ENCODE measurements at regions not wholly inside any gene's neighbourhood (a gene's known extent, or its start where the extent isn't known, plus 50 kb on each side); places are given as distances from the start of the nearest gene placed in this dataset.
A peak's percentile ranks its signal among the peaks of the same experiment; 100 is the strongest.

GRCh38 chr22:49302530-49302929 lies 525.1 kb downstream of the BRD1 start:
- no peaks in the 10 kb centered on the region for H3K9me3 Mint-ChIP-seq
- TF ChIP-seq CTCF (conservative IDR thresholded peaks at IDR 0.05): no peak
- H3K27me3 Mint-ChIP-seq (ENCODE audit: low read depth): no peaks in the 10 kb centered on the region
- H3K4me3 Mint-ChIP-seq: no peak overlapping the region
- H3K36me3 Mint-ChIP-seq (ENCODE audit: low read depth): no peaks in the 10 kb centered on the region
- H3K4me1 Mint-ChIP-seq: no peaks in the 10 kb centered on the region
- DNase-seq (ENCODE audit: low read depth, low spot score): no peak
- peak overlapping the region; percentile 85 for H3K27ac Mint-ChIP-seq (ENCODE audit: unreplicated experiment)

GRCh38 chr22:49302150-49302460 lies 525.6 kb downstream of the BRD1 start:
- Mint-ChIP-seq H3K9me3 (no peaks in the 10 kb centered on the region), H3K36me3 (ENCODE audit: low read depth) (no peaks in the 10 kb centered on the region), H3K27ac (ENCODE audit: unreplicated experiment) (no peak overlapping the region), H3K27me3 (ENCODE audit: low read depth) (no peaks in the 10 kb centered on the region), H3K4me3 (no peak overlapping the region), H3K4me1 (no peaks in the 10 kb centered on the region)
- no peak for DNase-seq (ENCODE audit: low read depth, low spot score)
- no peak for TF ChIP-seq CTCF (conservative IDR thresholded peaks at IDR 0.05)

GRCh38 chr22:49301398-49302149 lies 526.1 kb downstream of the BRD1 start:
- H3K27me3 Mint-ChIP-seq (ENCODE audit: low read depth): no peaks in the 10 kb centered on the region
- H3K4me1 Mint-ChIP-seq: no peaks in the 10 kb centered on the region
- H3K36me3 Mint-ChIP-seq (ENCODE audit: low read depth): no peaks in the 10 kb centered on the region
- H3K9me3 Mint-ChIP-seq: no peaks in the 10 kb centered on the region
- no peak for DNase-seq (ENCODE audit: low read depth, low spot score)
- no peak for TF ChIP-seq CTCF (conservative IDR thresholded peaks at IDR 0.05)
- H3K27ac Mint-ChIP-seq (ENCODE audit: unreplicated experiment): no peak overlapping the region
- H3K4me3 Mint-ChIP-seq: no peak overlapping the region

- TF ChIP-seq CTCF (conservative IDR thresholded peaks at IDR 0.05): no peak
- H3K9me3 Mint-ChIP-seq: no peaks in the 10 kb centered on the region
- H3K36me3 Mint-ChIP-seq (ENCODE audit: low read depth): no peaks in the 10 kb centered on the region
- no peak overlapping the region for H3K4me3 Mint-ChIP-seq
- no peak for DNase-seq (ENCODE audit: low read depth, low spot score)
- H3K27ac Mint-ChIP-seq (ENCODE audit: unreplicated experiment): peak overlapping the region; percentile 19
- no peaks in the 10 kb centered on the region for H3K4me1 Mint-ChIP-seq
- H3K27me3 Mint-ChIP-seq (ENCODE audit: low read depth): no peaks in the 10 kb centered on the region
These were observed 526.7 kb downstream of the BRD1 start for GRCh38 chr22:49300951-49301397.

- TF ChIP-seq CTCF (conservative IDR thresholded peaks at IDR 0.05): no peak
- DNase-seq (ENCODE audit: low read depth, low spot score): no peak
- H3K4me1 Mint-ChIP-seq: no peaks in the 10 kb centered on the region
- no peak overlapping the region for H3K27ac Mint-ChIP-seq (ENCODE audit: unreplicated experiment)
- H3K27me3 Mint-ChIP-seq (ENCODE audit: low read depth): no peaks in the 10 kb centered on the region
- H3K9me3 Mint-ChIP-seq: no peaks in the 10 kb centered on the region
- H3K4me3 Mint-ChIP-seq: no peak overlapping the region
- no peaks in the 10 kb centered on the region for H3K36me3 Mint-ChIP-seq (ENCODE audit: low read depth)
These were observed 527.4 kb downstream of the BRD1 start for GRCh38 chr22:49300241-49300640.

Data from neural crest cell (in vitro differentiated cells).